ENCODE measurements at regions not wholly inside any gene's neighbourhood (a gene's known extent, or its start where the extent isn't known, plus 50 kb on each side); places are given as distances from the start of the nearest gene placed in this dataset.

DNA sequence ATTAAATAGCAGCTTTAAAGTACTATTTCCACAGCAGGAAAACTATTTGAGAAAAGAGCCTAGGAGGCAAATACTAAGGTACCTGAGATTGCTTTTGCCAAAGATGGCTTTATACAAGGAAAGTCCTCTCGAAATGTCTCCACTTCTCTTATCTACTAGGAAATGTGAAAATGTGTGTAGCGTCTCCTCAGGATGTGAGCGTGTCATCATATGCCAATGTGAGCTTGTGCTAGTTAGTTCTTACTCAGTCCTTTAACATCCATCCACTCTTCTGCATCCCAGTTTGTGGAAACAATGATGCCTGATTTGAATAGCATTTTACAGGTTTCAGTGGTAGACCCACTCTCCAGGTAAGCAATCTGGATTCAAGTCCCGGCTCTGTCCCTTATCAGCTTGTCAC lies 421.0 kb downstream of the DYNC2H1 start:
- no peak for DNase-seq (ENCODE audit: low read depth)
- TF ChIP-seq, protein P1, sequence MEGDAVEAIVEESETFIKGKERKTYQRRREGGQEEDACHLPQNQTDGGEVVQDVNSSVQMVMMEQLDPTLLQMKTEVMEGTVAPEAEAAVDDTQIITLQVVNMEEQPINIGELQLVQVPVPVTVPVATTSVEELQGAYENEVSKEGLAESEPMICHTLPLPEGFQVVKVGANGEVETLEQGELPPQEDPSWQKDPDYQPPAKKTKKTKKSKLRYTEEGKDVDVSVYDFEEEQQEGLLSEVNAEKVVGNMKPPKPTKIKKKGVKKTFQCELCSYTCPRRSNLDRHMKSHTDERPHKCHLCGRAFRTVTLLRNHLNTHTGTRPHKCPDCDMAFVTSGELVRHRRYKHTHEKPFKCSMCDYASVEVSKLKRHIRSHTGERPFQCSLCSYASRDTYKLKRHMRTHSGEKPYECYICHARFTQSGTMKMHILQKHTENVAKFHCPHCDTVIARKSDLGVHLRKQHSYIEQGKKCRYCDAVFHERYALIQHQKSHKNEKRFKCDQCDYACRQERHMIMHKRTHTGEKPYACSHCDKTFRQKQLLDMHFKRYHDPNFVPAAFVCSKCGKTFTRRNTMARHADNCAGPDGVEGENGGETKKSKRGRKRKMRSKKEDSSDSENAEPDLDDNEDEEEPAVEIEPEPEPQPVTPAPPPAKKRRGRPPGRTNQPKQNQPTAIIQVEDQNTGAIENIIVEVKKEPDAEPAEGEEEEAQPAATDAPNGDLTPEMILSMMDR (IDR thresholded peaks at IDR 0.05; ENCODE audit: control insufficient read depth, insufficient read depth, low read depth, low read length, missing control alignments), result no peak
- no peak overlapping the region for H3K4me3 ChIP-seq (ENCODE audit: control insufficient read depth, low read depth, low read length)

DNA sequence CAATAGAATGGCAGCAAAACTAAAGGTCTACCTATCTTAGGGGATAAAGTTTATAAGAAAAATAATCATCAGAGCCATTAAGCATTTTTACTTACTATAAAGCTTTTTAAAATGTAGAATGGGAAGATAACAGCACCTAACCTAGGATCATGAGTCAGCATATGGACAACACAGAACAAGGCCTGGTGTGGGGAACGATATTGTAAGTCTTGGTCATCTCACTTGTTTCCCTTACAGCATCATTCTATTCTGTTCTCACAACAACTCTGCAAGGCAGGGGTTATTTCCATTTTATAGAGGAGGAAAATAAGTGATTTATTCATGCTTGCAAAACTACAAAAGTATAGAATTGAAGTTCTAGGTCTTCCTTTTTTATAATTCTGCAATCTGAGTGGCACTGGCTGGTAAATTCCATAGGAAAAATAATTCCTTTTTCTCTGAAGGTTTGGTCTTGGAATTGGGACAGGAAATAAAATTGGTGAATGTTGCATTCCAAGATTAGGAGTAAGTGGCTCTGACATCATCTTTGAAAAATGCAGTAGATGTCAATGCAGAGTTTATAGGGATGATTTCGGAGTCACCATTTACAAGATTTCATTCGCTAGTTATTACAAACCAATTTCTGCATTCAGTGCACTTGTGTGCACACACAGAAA lies 423.0 kb downstream of the DYNC2H1 start:
- TF ChIP-seq, protein P1 (IDR thresholded peaks at IDR 0.05; ENCODE audit: control insufficient read depth, insufficient read depth, low read depth, low read length, missing control alignments), result no peak
- no peak overlapping the region for H3K4me3 ChIP-seq (ENCODE audit: control insufficient read depth, low read depth, low read length)
- peak; percentile 70 for DNase-seq (ENCODE audit: low read depth)

DNA sequence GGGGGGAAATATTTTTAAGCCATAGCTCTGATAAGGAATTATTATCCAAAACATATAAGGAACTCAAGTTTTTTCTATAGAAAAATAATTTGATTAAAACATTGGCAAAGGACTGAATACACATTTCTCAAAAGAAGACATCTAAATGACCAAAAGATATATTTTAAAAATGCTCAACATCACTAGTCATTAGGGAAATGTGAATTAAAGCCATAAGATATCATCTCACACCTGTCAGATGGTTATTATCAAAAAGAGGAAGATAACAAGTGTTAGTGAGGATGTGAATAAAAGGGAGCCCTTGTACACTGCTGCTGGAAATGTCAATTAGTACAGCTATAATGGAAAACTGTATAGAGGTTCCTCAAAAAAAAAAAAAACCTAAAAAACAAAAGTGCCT lies 425.0 kb downstream of the DYNC2H1 start:
- DNase-seq (ENCODE audit: low read depth), result no peak
- TF ChIP-seq, protein P1 (IDR thresholded peaks at IDR 0.05; ENCODE audit: control insufficient read depth, insufficient read depth, low read depth, low read length, missing control alignments), result no peak
- H3K4me3 ChIP-seq (ENCODE audit: control insufficient read depth, low read depth, low read length), result no peak overlapping the region

DNA sequence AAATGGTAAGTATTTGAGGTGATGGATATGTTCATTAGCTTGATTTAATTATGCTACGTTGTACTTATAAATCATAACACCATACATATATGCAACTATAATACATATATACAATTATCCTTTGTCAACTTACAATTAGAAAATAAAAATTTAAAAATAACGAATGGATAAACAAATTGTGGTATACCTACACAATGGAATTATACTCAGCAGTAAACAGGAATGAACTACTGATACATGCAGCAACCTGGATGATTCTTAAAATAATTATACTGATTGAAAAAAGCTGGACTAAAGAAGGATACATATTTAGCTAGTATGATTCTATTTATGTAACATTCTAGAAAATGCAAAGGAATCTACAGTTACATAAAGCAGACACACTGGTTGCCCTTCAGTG lies 425.7 kb downstream of the DYNC2H1 start:
- TF ChIP-seq, protein P1 (IDR thresholded peaks at IDR 0.05; ENCODE audit: control insufficient read depth, insufficient read depth, low read depth, low read length, missing control alignments), result no peak
- H3K4me3 ChIP-seq (ENCODE audit: control insufficient read depth, low read depth, low read length), result no peak overlapping the region
- no peak for DNase-seq (ENCODE audit: low read depth)

DNA sequence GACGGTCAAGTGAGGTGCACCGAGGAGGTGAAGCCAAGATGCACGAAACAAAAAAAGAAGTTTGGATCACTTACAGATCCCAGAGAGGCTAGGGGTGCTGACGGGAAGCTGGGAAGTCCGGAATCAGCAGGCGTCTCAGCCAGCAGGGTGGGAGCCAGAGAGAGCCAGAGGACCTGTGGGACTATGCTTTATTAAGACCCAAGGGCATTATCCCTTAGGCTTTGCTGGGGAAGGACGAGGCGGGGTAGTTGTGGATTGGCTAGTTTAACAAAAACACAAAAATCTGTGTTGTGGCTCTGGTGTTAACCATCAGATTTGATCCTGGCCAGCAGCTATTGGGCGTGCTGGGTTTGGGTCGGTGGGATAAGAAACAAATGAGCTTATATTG lies 427.1 kb downstream of the DYNC2H1 start:
- DNase-seq (ENCODE audit: low read depth), result no peak
- no peak overlapping the region for H3K4me3 ChIP-seq (ENCODE audit: control insufficient read depth, low read depth, low read length)
- TF ChIP-seq, protein P1 (IDR thresholded peaks at IDR 0.05; ENCODE audit: control insufficient read depth, insufficient read depth, low read depth, low read length, missing control alignments), result peak; percentile 1

DNA sequence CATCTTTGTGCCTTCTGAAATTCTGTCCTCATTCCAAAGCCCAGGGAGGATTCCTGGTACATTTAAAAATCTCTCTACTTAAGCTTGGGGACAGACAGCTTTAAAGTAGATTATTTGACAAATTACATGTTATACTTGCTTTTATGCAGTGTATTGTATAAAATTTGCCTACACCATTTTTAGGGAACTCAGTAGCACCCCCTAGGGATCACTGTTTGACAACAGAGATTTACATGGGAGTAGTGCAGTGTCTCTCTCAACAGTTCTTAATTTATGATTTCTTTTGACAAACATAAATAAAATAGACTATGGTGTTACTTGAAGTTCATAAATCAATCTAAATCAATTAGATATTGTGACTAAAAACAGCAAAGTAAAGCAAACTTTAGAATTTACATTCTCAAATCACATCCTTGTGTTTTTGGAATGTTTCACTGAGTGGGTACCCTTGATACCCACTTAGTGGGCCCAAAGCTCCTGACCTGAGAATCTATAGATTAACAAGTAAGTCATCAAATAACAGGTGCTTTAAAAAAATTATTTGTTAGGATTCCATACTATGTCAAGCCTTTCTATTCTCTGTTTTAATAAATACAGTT lies 428.8 kb downstream of the DYNC2H1 start:
- DNase-seq (ENCODE audit: low read depth), result no peak
- TF ChIP-seq, protein P1 (IDR thresholded peaks at IDR 0.05; ENCODE audit: control insufficient read depth, insufficient read depth, low read depth, low read length, missing control alignments), result peak; percentile 64
- no peak overlapping the region for H3K4me3 ChIP-seq (ENCODE audit: control insufficient read depth, low read depth, low read length)
